Vagina (tissue), 2 donors: ENCODE measurements at regions not wholly inside any gene's neighbourhood (a gene's known extent, or its start where the extent isn't known, plus 50 kb on each side); places are given as distances from the start of the nearest gene placed in this dataset.

Experiments
- POLR2A ChIP-seq, 2 donors: fragments of 450-650 bp; IDR thresholded peaks; one replicate each; pipeline ENCODE4 v1.6.1; 2017; ENCODE audit warnings: antibody characterized with exemption in 2 of 2, mild to moderate bottlenecking in 2 of 2, moderate library complexity in 2 of 2
- POLR2AphosphoS5 ChIP-seq, 2 donors: sonication (generic); formaldehyde crosslinking; IDR thresholded peaks; one replicate each; pipeline ENCODE4 v1.9.0; 2017; ENCODE audit warnings: antibody characterized with exemption in 2 of 2, mild to moderate bottlenecking in 2 of 2, low read depth in 1 of 2; ENCODE audit not compliant: insufficient read depth in 1 of 2
- TF ChIP-seq, protein P1 (sequence below), 3 experiments: fragments of 450-650 bp in 2 of 3; fragments of 200-600 bp in 1 of 3; sonication (generic) in 1 of 3; IDR thresholded peaks; one replicate each; pipeline ENCODE4 v1.5.1; 2017 to 2019; ENCODE audit warnings: antibody characterized with exemption in 3 of 3, mild to moderate bottlenecking in 2 of 3, moderate library complexity in 2 of 3

DNA sequence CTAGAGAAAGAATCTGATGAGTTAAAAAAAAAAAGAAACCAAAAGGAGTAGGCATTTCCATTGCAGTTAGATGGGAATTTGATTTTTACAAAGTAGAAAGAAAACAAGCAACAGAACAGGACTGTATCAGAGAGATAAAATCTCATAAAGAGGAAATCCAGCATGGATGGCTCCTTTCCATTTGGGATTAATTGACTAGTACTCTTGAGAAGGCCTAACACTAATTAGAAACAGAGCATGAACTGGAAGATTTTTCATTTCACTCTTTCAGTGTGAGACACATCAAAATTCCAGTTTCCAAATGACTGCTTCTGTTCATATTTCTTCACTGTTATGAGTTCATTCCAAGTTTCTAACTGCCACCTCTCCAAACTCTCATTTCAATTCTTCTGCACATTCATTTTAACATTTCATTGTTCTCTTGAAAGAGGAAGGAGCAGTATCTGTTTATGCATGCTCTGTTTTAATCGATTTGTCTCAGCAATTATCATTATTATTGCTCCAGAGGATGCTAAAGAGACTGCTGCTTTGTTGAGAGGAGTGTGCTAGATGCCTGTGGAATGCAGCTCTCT is 108.8 kb upstream of the PIEZO2 start:
- TF ChIP-seq POLR2A (IDR thresholded peaks at IDR 0.05), result no peak
- TF ChIP-seq, protein P1, sequence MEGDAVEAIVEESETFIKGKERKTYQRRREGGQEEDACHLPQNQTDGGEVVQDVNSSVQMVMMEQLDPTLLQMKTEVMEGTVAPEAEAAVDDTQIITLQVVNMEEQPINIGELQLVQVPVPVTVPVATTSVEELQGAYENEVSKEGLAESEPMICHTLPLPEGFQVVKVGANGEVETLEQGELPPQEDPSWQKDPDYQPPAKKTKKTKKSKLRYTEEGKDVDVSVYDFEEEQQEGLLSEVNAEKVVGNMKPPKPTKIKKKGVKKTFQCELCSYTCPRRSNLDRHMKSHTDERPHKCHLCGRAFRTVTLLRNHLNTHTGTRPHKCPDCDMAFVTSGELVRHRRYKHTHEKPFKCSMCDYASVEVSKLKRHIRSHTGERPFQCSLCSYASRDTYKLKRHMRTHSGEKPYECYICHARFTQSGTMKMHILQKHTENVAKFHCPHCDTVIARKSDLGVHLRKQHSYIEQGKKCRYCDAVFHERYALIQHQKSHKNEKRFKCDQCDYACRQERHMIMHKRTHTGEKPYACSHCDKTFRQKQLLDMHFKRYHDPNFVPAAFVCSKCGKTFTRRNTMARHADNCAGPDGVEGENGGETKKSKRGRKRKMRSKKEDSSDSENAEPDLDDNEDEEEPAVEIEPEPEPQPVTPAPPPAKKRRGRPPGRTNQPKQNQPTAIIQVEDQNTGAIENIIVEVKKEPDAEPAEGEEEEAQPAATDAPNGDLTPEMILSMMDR (IDR thresholded peaks at IDR 0.05), result no peak
- TF ChIP-seq POLR2AphosphoS5 (IDR thresholded peaks at IDR 0.05; ENCODE audit: insufficient read depth in 1 of 2, low read depth in 1 of 2), result no peak
